Muscle of back (tissue), 3 donors: ENCODE measurements at regions not wholly inside any gene's neighbourhood (a gene's known extent, or its start where the extent isn't known, plus 50 kb on each side); places are given as distances from the start of the nearest gene placed in this dataset.
"Not testable (repeated sequence)": the region's sequence is repeated elsewhere in the genome, so short reads cannot be mapped to it uniquely, and the experiment has no call there.

ENCODE experiments used
- DNase-seq, 3 donors: peaks; one replicate each; pipeline versions ENCODE4 v3.0.0 to v3.0.0-alpha.2; 2013

GRCh38 chr15:37416103-37416502 is 315.8 kb upstream of the MEIS2 start:
- no peak for DNase-seq

- peak in 1 of 3 donors; percentile 65 for DNase-seq
These were observed 325.2 kb upstream of the MEIS2 start for GRCh38 chr15:37425541-37425940.

GRCh38 chr15:37427393-37427792 is 327.0 kb upstream of the MEIS2 start:
- DNase-seq: not testable (repeated sequence)

GRCh38 chr15:37446921-37447320 is 346.6 kb upstream of the MEIS2 start:
- DNase-seq: peak in 1 of 3 donors; percentile 2

GRCh38 chr15:37452498-37452897 is 352.1 kb upstream of the MEIS2 start:
- DNase-seq: no peak

- DNase-seq: no peak
These were observed 380.1 kb upstream of the MEIS2 start for GRCh38 chr15:37480482-37480881.

- no peak for DNase-seq
These were observed 380.8 kb upstream of the MEIS2 start for GRCh38 chr15:37481126-37481525.

GRCh38 chr15:37483779-37484178 is 383.4 kb upstream of the MEIS2 start:
- DNase-seq: no peak

GRCh38 chr15:37485056-37485455 is 384.7 kb upstream of the MEIS2 start:
- no peak for DNase-seq

GRCh38 chr15:37490707-37491106 is 390.4 kb upstream of the MEIS2 start:
- no peak for DNase-seq

- no peak for DNase-seq
These were observed 416.3 kb upstream of the MEIS2 start for GRCh38 chr15:37516621-37517020.

GRCh38 chr15:37517191-37517895 is 417.0 kb upstream of the MEIS2 start:
- DNase-seq: peak; percentile 5 to 30 (median 7)

- no peak for DNase-seq
These were observed 416.0 kb upstream of the TMCO5A start for GRCh38 chr15:37518436-37518835.

GRCh38 chr15:37520026-37520425 is 414.4 kb upstream of the TMCO5A start:
- no peak for DNase-seq

- no peak for DNase-seq
These were observed 413.6 kb upstream of the TMCO5A start for GRCh38 chr15:37520882-37521281.

GRCh38 chr15:37524601-37525000 is 409.8 kb upstream of the TMCO5A start:
- no peak for DNase-seq

- no peak for DNase-seq
These were observed 406.0 kb upstream of the TMCO5A start for GRCh38 chr15:37528432-37528831.

- peak in 1 of 3 donors; percentile 47 for DNase-seq
These were observed 397.4 kb upstream of the TMCO5A start for GRCh38 chr15:37536967-37537605.

- peak in 1 of 3 donors; percentile 54 for DNase-seq
These were observed 396.6 kb upstream of the TMCO5A start for GRCh38 chr15:37537802-37538201.

GRCh38 chr15:37548116-37548515 is 386.3 kb upstream of the TMCO5A start:
- no peak for DNase-seq

- no peak for DNase-seq
These were observed 383.9 kb upstream of the TMCO5A start for GRCh38 chr15:37550360-37551024.

- DNase-seq: no peak
These were observed 362.0 kb upstream of the TMCO5A start for GRCh38 chr15:37572401-37572800.

- DNase-seq: no peak
These were observed 359.5 kb upstream of the TMCO5A start for GRCh38 chr15:37574985-37575384.
